Lower leg skin (tissue), 4 donors: ENCODE measurements at regions not wholly inside any gene's neighbourhood (a gene's known extent, or its start where the extent isn't known, plus 50 kb on each side); places are given as distances from the start of the nearest gene placed in this dataset.
"Not testable (repeated sequence)": the region's sequence is repeated elsewhere in the genome, so short reads cannot be mapped to it uniquely, and the experiment has no call there.

ENCODE experiments used
- DNase-seq, 2 donors: peaks; one replicate each; pipeline ENCODE4 v3.0.0-alpha.2; 2019; ENCODE audit warnings: low spot score in 2 of 2
- H3K4me3 ChIP-seq: fragments of 200-600 bp; sonication (generic); 2 replicates; pipeline ENCODE4 v1.5.1; 2017; ENCODE audit warnings: mild to moderate bottlenecking, low read depth; ENCODE audit not compliant: poor library complexity, severe bottlenecking
- CTCF ChIP-seq, 3 donors: fragments of 450-650 bp; IDR thresholded peaks; one replicate each; pipeline ENCODE4 v1.5.1; 2016; ENCODE audit warnings: antibody characterized with exemption in 3 of 3, mild to moderate bottlenecking in 3 of 3, moderate library complexity in 2 of 3
- POLR2A ChIP-seq, 2 donors: fragments of 450-650 bp; IDR thresholded peaks; one replicate each; pipeline ENCODE4 v1.6.1; 2016 to 2017; ENCODE audit warnings: antibody characterized with exemption in 2 of 2, mild to moderate bottlenecking in 1 of 2, moderate library complexity in 1 of 2
- WGBS, 2 donors: methylation state at CpG; one replicate each; pipeline ENCODE4 v1.1.5; 2018; 5-methylcytosine and 5-hydroxymethylcytosine counted together
- intact Hi-C: fragments of 100-400 bp; cut with DNase I; formaldehyde crosslinking; loops from one replicate; pipeline ENCODE4 v1.15.0; 2023; ENCODE audit warnings: low total_unique reads

- TF ChIP-seq CTCF (IDR thresholded peaks at IDR 0.05): no peak
- no peak for TF ChIP-seq POLR2A (IDR thresholded peaks at IDR 0.05)
- DNase-seq: no peak
- H3K4me3 ChIP-seq: no peak overlapping the region
- WGBS, 2 donors: 70 to 82% methylated on average over 8 of the region's 8 CpGs
- intact Hi-C loops: no loop called here
Observed at GRCh38 chr2:59339121-59339836, 1098.2 kb upstream of the FANCL start.

GRCh38 chr2:59333007-59333406 lies 1091.9 kb upstream of the FANCL start:
- 90 to 93% methylated on average over 4 of the region's 4 CpGs for WGBS, 2 donors
- TF ChIP-seq CTCF (IDR thresholded peaks at IDR 0.05) (no peak), POLR2A (IDR thresholded peaks at IDR 0.05) (no peak)
- intact Hi-C loops: no loop called here
- no peak overlapping the region for H3K4me3 ChIP-seq
- no peak for DNase-seq

- H3K4me3 ChIP-seq, DNase-seq, intact Hi-C loops: not testable (repeated sequence)
- 94 to 96% methylated on average over 12 to 13 of the region's 14 CpGs for whole genome bisulfite sequencing, 2 donors
Observed at GRCh38 chr2:59326581-59327365, 1085.6 kb upstream of the FANCL start.

- no peak overlapping the region for H3K4me3 ChIP-seq
- TF ChIP-seq CTCF (IDR thresholded peaks at IDR 0.05) (no peak), POLR2A (IDR thresholded peaks at IDR 0.05) (no peak)
- intact Hi-C loops: no loop called here
- DNase-seq: no peak
- 54 to 73% methylated on average over 2 of the region's 2 CpGs for WGBS, 2 donors
Observed at GRCh38 chr2:59322870-59323269, 1081.7 kb upstream of the FANCL start.

- WGBS, 2 donors: 83 to 85% methylated on average over 7 of the region's 7 CpGs
- no peak for DNase-seq
- H3K4me3 ChIP-seq: no peak overlapping the region
- intact Hi-C loops: no loop called here
- TF ChIP-seq CTCF (IDR thresholded peaks at IDR 0.05): no peak
- no peak for TF ChIP-seq POLR2A (IDR thresholded peaks at IDR 0.05)
Observed at GRCh38 chr2:59322005-59322404, 1080.9 kb upstream of the FANCL start.

DNA sequence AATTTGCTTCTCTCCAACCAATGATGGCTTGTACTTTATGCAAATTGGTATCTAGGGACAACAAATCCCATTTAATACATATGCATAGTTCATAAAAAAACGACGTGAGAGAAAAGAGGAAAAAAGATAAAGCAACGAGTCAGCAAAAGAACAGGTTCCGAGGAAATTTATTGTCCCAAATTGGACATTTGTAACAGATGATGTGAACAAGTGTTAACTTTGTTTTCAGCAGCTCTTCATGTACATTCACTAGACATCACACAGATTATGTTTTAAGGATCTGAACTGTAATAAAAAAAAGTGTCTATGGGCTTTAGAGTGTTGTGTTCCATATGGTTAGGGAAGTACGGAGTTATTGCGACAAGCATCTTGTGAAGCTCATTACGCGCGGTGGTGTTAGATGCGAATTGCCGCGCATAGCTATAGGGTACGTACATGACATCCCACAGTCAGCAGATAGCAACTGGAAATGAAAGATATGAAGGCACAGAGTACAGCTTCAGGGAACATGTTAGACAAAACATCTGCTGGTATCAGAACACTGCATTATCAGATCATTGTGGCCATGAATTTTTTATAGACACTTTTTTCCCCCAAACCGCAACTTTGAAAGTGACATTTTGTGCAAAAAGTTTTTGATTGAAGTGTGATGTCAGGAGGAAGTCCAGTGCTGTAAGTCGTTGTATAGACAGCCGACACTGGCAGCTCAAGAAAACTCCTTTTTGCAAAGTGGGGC lies 1073.1 kb upstream of the FANCL start:
- intact Hi-C loops: no loop called here
- TF ChIP-seq CTCF (IDR thresholded peaks at IDR 0.05): no peak
- no peak for TF ChIP-seq POLR2A (IDR thresholded peaks at IDR 0.05)
- DNase-seq: no peak
- H3K4me3 ChIP-seq: no peak overlapping the region
- WGBS, 2 donors: 86 to 88% methylated on average over 16 of the region's 16 CpGs
